ENCODE measurements at regions not wholly inside any gene's neighbourhood (a gene's known extent, or its start where the extent isn't known, plus 50 kb on each side); places are given as distances from the start of the nearest gene placed in this dataset.

- TF ChIP-seq, protein P1, sequence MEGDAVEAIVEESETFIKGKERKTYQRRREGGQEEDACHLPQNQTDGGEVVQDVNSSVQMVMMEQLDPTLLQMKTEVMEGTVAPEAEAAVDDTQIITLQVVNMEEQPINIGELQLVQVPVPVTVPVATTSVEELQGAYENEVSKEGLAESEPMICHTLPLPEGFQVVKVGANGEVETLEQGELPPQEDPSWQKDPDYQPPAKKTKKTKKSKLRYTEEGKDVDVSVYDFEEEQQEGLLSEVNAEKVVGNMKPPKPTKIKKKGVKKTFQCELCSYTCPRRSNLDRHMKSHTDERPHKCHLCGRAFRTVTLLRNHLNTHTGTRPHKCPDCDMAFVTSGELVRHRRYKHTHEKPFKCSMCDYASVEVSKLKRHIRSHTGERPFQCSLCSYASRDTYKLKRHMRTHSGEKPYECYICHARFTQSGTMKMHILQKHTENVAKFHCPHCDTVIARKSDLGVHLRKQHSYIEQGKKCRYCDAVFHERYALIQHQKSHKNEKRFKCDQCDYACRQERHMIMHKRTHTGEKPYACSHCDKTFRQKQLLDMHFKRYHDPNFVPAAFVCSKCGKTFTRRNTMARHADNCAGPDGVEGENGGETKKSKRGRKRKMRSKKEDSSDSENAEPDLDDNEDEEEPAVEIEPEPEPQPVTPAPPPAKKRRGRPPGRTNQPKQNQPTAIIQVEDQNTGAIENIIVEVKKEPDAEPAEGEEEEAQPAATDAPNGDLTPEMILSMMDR (IDR thresholded peaks at IDR 0.05): no peak
- TF ChIP-seq POLR2AphosphoS5 (IDR thresholded peaks at IDR 0.05): no peak
Measured at GRCh38 chr6:142621822-142622221, 320.0 kb downstream of the ADGRG6 start.
